Thyroid gland (tissue), 4 donors: ENCODE measurements at regions not wholly inside any gene's neighbourhood (a gene's known extent, or its start where the extent isn't known, plus 50 kb on each side); places are given as distances from the start of the nearest gene placed in this dataset.

Source experiments
- DNase-seq, 2 donors: peaks; one replicate each; pipeline ENCODE4 v3.0.0-alpha.2; 2019
- H3K27ac ChIP-seq, 3 donors: fragments of 200-600 bp; sonication (generic); 1 replicate in 2 of 3; 2 replicates in 1 of 3; pipeline ENCODE4 v1.5.1; 2016 to 2019; ENCODE audit warnings: mild to moderate bottlenecking in 1 of 3, moderate library complexity in 1 of 3
- H3K27me3 ChIP-seq: fragments of 200-600 bp; sonication (generic); one replicate; pipeline ENCODE4 v1.5.1; 2019
- H3K36me3 ChIP-seq, 2 donors: fragments of 200-600 bp; sonication (generic); one replicate each; pipeline ENCODE4 v1.5.1; 2016 to 2019
- H3K4me1 ChIP-seq, 2 donors: fragments of 200-600 bp; sonication (generic); one replicate each; pipeline ENCODE4 v1.5.1; 2017 to 2019
- H3K4me3 ChIP-seq, 3 donors: fragments of 200-600 bp; sonication (generic); replicated peaks in 1 of 3; 1 replicate in 2 of 3; 2 replicates in 1 of 3; pipeline ENCODE4 v1.5.1; 2016; ENCODE audit warnings: mild to moderate bottlenecking in 1 of 3
- H3K9me3 ChIP-seq: fragments of 200-600 bp; sonication (generic); one replicate; pipeline ENCODE4 v1.5.1; 2017
- CTCF ChIP-seq, 6 experiments: fragments of 200-600 bp in 3 of 6; fragments of 450-650 bp in 3 of 6; sonication (generic) in 3 of 6; IDR thresholded peaks; one replicate each; pipeline ENCODE4 v1.5.1; 2016 to 2019; ENCODE audit warnings: antibody characterized with exemption in 6 of 6, mild to moderate bottlenecking in 2 of 6, inconsistent platforms in 1 of 6, moderate library complexity in 1 of 6
- POLR2A ChIP-seq, 2 donors: fragments of 450-650 bp; IDR thresholded peaks; one replicate each; pipeline ENCODE4 v1.6.1; 2017; ENCODE audit warnings: antibody characterized with exemption in 2 of 2, mild to moderate bottlenecking in 2 of 2, moderate library complexity in 1 of 2
- WGBS, 2 donors: methylation state at CpG; one replicate each; pipeline ENCODE4 v1.1.5; 2017; 5-methylcytosine and 5-hydroxymethylcytosine counted together
- intact Hi-C: fragments of 100-400 bp; cut with DNase I; formaldehyde crosslinking; loops from one replicate; pipeline ENCODE4 v1.15.1; 2023

GRCh38 chr5:135628771-135629563 is 50.2 kb upstream of the CXCL14 start:
- no peak for DNase-seq
- intact Hi-C loops, result no loop called here
- WGBS, 2 donors, result 71 to 76% methylated on average over 7 of the region's 7 CpGs
- Histone ChIP-seq H3K27me3 (no peaks in the 10 kb centered on the region), H3K9me3 (no peaks in the 10 kb centered on the region), H3K4me1 (no peaks in the 10 kb centered on the region), H3K27ac (no peak overlapping the region), H3K4me3 (no peak overlapping the region), H3K36me3 (no peaks in the 10 kb centered on the region)
- TF ChIP-seq POLR2A (IDR thresholded peaks at IDR 0.05) (no peak), CTCF (IDR thresholded peaks at IDR 0.05) (no peak)
